ENCODE measurements at regions not wholly inside any gene's neighbourhood (a gene's known extent, or its start where the extent isn't known, plus 50 kb on each side); places are given as distances from the start of the nearest gene placed in this dataset.

DNA sequence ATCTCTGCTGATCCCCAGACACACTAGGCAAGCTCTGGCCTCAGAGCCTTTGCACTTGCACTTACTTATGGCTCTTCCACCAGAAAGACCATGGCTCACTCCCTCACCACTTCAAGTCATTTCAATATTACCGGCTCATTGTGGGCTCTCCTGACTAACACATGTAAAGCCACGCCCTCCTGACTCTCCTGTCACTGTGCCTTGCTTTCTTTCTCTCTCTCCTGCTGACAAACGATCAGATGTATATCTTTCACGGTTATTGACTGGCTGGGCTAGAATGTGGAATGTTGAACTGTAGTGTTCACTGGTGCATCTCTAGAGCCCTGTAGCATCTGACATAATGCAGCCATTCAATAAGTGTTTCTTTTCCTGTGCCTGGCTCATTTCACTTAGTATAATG, 425.1 kb downstream of the RAB28 start:
- no peaks in the 10 kb centered on the region for H3K4me1 ChIP-seq (ENCODE audit: control insufficient read depth, insufficient read depth, low read length)
- H3K27ac Mint-ChIP-seq: no peak overlapping the region
- H3K27me3 Mint-ChIP-seq (ENCODE audit: insufficient read depth): no peaks in the 10 kb centered on the region
- H3K4me3 ChIP-seq (ENCODE audit: low read length): no peak overlapping the region
- H3K9me3 Mint-ChIP-seq: no peaks in the 10 kb centered on the region
- no peaks in the 10 kb centered on the region for H3K36me3 ChIP-seq (ENCODE audit: control insufficient read depth, insufficient read depth, low read length)
- no peaks in the 10 kb centered on the region for H3K27me3 ChIP-seq (ENCODE audit: control insufficient read depth, insufficient read depth, low read length, poor library complexity, severe bottlenecking)
- 73 to 76% methylated on average over 2 to 4 of the region's 4 CpGs for WGBS, 2 experiments (ENCODE audit: insufficient coverage in 1 of 2, insufficient read length in 1 of 2)
- H3K4me1 Mint-ChIP-seq: no peaks in the 10 kb centered on the region
- DNase-seq: no peak
- TF ChIP-seq, protein P1, sequence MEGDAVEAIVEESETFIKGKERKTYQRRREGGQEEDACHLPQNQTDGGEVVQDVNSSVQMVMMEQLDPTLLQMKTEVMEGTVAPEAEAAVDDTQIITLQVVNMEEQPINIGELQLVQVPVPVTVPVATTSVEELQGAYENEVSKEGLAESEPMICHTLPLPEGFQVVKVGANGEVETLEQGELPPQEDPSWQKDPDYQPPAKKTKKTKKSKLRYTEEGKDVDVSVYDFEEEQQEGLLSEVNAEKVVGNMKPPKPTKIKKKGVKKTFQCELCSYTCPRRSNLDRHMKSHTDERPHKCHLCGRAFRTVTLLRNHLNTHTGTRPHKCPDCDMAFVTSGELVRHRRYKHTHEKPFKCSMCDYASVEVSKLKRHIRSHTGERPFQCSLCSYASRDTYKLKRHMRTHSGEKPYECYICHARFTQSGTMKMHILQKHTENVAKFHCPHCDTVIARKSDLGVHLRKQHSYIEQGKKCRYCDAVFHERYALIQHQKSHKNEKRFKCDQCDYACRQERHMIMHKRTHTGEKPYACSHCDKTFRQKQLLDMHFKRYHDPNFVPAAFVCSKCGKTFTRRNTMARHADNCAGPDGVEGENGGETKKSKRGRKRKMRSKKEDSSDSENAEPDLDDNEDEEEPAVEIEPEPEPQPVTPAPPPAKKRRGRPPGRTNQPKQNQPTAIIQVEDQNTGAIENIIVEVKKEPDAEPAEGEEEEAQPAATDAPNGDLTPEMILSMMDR (conservative IDR thresholded peaks at IDR 0.05): no peak
- no peaks in the 10 kb centered on the region for H3K36me3 Mint-ChIP-seq (ENCODE audit: low read depth)
- no peak overlapping the region for H3K4me3 Mint-ChIP-seq
- H3K9ac ChIP-seq (ENCODE audit: extremely low read depth, low read length, poor library complexity, severe bottlenecking): no peak overlapping the region
- H3K27ac ChIP-seq (ENCODE audit: low read depth, low read length): no peak overlapping the region
- no peaks in the 10 kb centered on the region for H3K9me3 ChIP-seq (ENCODE audit: control insufficient read depth, low read length)

DNA sequence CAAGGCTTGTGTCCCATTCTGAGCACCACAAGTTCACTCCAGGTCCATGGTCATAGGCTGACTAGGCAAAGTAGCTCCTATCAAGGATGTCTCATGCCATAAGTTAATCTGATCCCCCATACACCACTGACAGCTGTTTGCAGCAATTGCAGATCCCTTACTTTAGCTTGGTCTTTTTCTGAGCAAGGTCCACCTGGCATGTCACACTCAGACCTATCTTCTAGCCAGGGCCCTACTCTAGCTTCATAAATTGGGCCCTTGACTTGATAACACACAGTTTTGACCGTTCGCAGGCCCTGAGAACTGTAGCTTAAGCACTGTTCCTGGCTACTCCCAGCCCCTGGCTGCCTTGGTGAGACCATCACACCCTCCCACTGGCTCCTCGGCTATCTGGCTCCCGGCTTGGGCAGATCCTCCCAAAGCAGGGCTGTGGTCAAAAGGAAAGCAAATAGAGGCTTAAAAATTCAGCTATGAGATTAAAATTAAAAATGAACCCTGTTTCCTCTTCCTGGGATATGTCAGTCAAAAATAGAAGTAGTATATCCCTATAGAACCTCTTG, 427.4 kb downstream of the RAB28 start:
- no peak overlapping the region for H3K9ac ChIP-seq (ENCODE audit: extremely low read depth, low read length, poor library complexity, severe bottlenecking)
- no peaks in the 10 kb centered on the region for H3K9me3 ChIP-seq (ENCODE audit: control insufficient read depth, low read length)
- no peaks in the 10 kb centered on the region for H3K4me1 ChIP-seq (ENCODE audit: control insufficient read depth, insufficient read depth, low read length)
- Mint-ChIP-seq H3K36me3 (ENCODE audit: low read depth) (no peaks in the 10 kb centered on the region), H3K9me3 (no peaks in the 10 kb centered on the region), H3K4me3 (no peak overlapping the region), H3K27me3 (ENCODE audit: insufficient read depth) (no peaks in the 10 kb centered on the region), H3K4me1 (peaks cover 2% of the 10 kb centered on the region), H3K27ac (no peak overlapping the region)
- no peaks in the 10 kb centered on the region for H3K36me3 ChIP-seq (ENCODE audit: control insufficient read depth, insufficient read depth, low read length)
- DNase-seq: no peak
- no peak overlapping the region for H3K4me3 ChIP-seq (ENCODE audit: low read length)
- TF ChIP-seq, protein P1 (conservative IDR thresholded peaks at IDR 0.05): no peak
- no peaks in the 10 kb centered on the region for H3K27me3 ChIP-seq (ENCODE audit: control insufficient read depth, insufficient read depth, low read length, poor library complexity, severe bottlenecking)
- WGBS, 2 experiments (ENCODE audit: insufficient coverage in 1 of 2, insufficient read length in 1 of 2): 90 to 94% methylated on average over 2 to 4 of the region's 4 CpGs
- no peak overlapping the region for H3K27ac ChIP-seq (ENCODE audit: low read depth, low read length)

DNA sequence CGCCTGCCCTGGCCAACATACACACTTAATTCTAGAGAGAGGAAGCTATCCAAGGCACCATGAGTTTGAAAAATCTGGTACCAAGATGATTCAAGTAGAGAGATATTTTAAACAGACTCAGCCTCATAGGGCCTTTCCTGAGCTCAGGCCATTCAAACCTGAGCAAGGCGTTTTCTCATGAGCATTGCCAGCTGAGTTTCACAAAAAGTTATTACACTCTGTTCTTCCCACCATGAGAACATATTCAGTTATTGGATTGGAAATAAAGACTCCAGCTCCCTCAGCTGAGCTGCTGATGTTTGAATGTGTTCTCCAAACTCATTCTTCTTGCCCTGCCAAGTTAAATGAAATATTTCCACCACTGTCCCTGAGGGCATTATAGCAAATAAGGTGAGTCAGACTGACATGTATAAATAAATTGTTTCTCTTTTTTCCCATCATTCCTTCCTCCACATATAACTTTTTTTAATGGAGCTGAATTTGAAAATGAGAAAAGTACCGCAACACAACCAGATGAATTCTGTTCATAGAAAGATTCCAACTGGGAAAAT, 429.6 kb downstream of the RAB28 start:
- no peaks in the 10 kb centered on the region for H3K9me3 Mint-ChIP-seq
- H3K36me3 ChIP-seq (ENCODE audit: control insufficient read depth, insufficient read depth, low read length): no peaks in the 10 kb centered on the region

More for the DNA sequence above, 429.6 kb downstream of the RAB28 start:
- Histone ChIP-seq H3K27me3 (ENCODE audit: control insufficient read depth, insufficient read depth, low read length, poor library complexity, severe bottlenecking) (no peaks in the 10 kb centered on the region), H3K4me1 (ENCODE audit: control insufficient read depth, insufficient read depth, low read length) (no peaks in the 10 kb centered on the region), H3K27ac (ENCODE audit: low read depth, low read length) (no peak overlapping the region), H3K4me3 (ENCODE audit: low read length) (no peak overlapping the region), H3K9ac (ENCODE audit: extremely low read depth, low read length, poor library complexity, severe bottlenecking) (no peak overlapping the region), H3K9me3 (ENCODE audit: control insufficient read depth, low read length) (no peaks in the 10 kb centered on the region)
- DNase-seq: no peak
- Mint-ChIP-seq H3K4me1 (peaks cover 2% of the 10 kb centered on the region), H3K27me3 (ENCODE audit: insufficient read depth) (no peaks in the 10 kb centered on the region), H3K4me3 (no peak overlapping the region), H3K27ac (no peak overlapping the region), H3K36me3 (ENCODE audit: low read depth) (no peaks in the 10 kb centered on the region)
- TF ChIP-seq, protein P1 (conservative IDR thresholded peaks at IDR 0.05): no peak
- 92 to 93% methylated on average over 3 of the region's 3 CpGs for WGBS, 2 experiments (ENCODE audit: insufficient coverage in 1 of 2, insufficient read length in 1 of 2)
